Muscle layer of colon (tissue), 2 donors: ENCODE measurements at regions not wholly inside any gene's neighbourhood (a gene's known extent, or its start where the extent isn't known, plus 50 kb on each side); places are given as distances from the start of the nearest gene placed in this dataset.
"Not testable (repeated sequence)": the region's sequence is repeated elsewhere in the genome, so short reads cannot be mapped to it uniquely, and the experiment has no call there.

Experiments used
- H3K27ac ChIP-seq: one replicate; pipeline ENCODE4 v1.7.0; 2013; ENCODE audit warnings: low read depth, mild to moderate bottlenecking, low read length, moderate library complexity
- H3K27me3 ChIP-seq, 2 donors: one replicate each; pipeline ENCODE4 v1.7.0; 2013; ENCODE audit warnings: low read length in 2 of 2, mild to moderate bottlenecking in 2 of 2; ENCODE audit not compliant: insufficient read depth in 2 of 2, control insufficient read depth in 1 of 2
- H3K36me3 ChIP-seq: one replicate; pipeline ENCODE4 v1.7.0; 2013; ENCODE audit warnings: mild to moderate bottlenecking, low read length; ENCODE audit not compliant: insufficient read depth
- H3K4me1 ChIP-seq: one replicate; pipeline ENCODE4 v1.7.0; 2013; ENCODE audit warnings: mild to moderate bottlenecking, low read length; ENCODE audit not compliant: insufficient read depth
- H3K4me3 ChIP-seq, 2 donors: one replicate each; pipeline ENCODE4 v1.7.0; 2013; ENCODE audit warnings: low read length in 2 of 2, low read depth in 1 of 2, mild to moderate bottlenecking in 1 of 2, moderate library complexity in 1 of 2
- H3K9ac ChIP-seq: one replicate; pipeline ENCODE4 v1.7.0; 2013; ENCODE audit warnings: low read length
- H3K9me3 ChIP-seq: one replicate; pipeline ENCODE4 v1.7.0; 2013; ENCODE audit warnings: mild to moderate bottlenecking, low read length
- donor health status: abdominal sarcoma.
- donor health status: Adenocarcinoma of cecum.

DNA sequence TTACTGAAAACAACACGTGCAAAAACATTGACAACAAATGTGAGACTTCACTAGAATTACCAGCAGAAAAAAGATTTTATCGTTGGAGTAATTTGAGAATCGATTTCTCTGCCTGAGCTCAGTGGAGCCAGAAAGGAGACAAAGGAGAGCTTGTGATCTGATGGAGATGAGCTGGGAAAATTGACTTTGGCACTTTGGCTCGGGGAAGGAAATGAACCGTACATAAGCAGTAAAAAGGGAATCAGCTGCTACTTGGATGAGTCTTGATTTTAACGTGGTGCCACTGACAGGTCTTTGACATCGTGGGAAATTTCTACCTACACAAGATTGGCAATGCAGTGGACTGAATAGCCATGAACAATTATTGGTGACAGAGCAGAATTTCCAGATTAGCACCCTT, 244.7 kb upstream of the RPS23 start:
- H3K27me3 ChIP-seq: no peaks in the 10 kb centered on the region
- H3K27ac ChIP-seq: no peak overlapping the region
- H3K9ac ChIP-seq: no peak overlapping the region

GRCh38 chr5:82521431-82522051, 243.4 kb upstream of the RPS23 start:
- Histone ChIP-seq H3K4me1 (no peaks in the 10 kb centered on the region), H3K27ac (no peak overlapping the region), H3K9me3 (no peaks in the 10 kb centered on the region), H3K4me3 (no peak overlapping the region), H3K36me3 (no peaks in the 10 kb centered on the region), H3K9ac (no peak overlapping the region), H3K27me3 (no peaks in the 10 kb centered on the region)

More for the DNA sequence above, 244.7 kb upstream of the RPS23 start:
- H3K4me3 ChIP-seq: no peak overlapping the region
- no peaks in the 10 kb centered on the region for H3K9me3 ChIP-seq
- no peaks in the 10 kb centered on the region for H3K4me1 ChIP-seq
- no peaks in the 10 kb centered on the region for H3K36me3 ChIP-seq

DNA sequence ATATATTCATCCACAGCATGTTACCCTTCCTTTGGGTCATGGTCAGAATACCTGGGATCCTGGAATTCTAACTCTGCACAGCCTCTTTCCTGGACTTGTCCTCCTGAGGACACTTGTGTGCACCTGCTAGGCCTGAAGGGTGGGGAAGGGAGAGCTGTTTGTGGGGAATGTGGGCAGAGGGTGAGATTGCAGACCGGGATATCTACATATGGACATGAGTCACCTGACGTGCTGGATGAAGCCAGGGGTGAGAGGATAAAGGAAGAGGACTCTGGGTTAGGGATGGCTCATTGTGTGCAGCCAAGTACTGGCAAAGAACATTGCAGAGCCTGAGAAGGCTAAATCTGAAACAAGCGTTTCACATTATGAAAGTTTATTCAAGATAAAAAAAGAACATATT, 241.4 kb upstream of the RPS23 start:
- Histone ChIP-seq H3K27me3 (no peaks in the 10 kb centered on the region), H3K27ac (no peak overlapping the region), H3K36me3 (no peaks in the 10 kb centered on the region), H3K4me3 (no peak overlapping the region), H3K4me1 (no peaks in the 10 kb centered on the region), H3K9me3 (no peaks in the 10 kb centered on the region), H3K9ac (no peak overlapping the region)

GRCh38 chr5:82517544-82518075, 239.5 kb upstream of the RPS23 start:
- Histone ChIP-seq H3K27me3 (no peaks in the 10 kb centered on the region), H3K9me3 (no peaks in the 10 kb centered on the region), H3K36me3 (no peaks in the 10 kb centered on the region), H3K4me1 (no peaks in the 10 kb centered on the region), H3K27ac (no peak overlapping the region), H3K9ac (no peak overlapping the region), H3K4me3 (no peak overlapping the region)

DNA sequence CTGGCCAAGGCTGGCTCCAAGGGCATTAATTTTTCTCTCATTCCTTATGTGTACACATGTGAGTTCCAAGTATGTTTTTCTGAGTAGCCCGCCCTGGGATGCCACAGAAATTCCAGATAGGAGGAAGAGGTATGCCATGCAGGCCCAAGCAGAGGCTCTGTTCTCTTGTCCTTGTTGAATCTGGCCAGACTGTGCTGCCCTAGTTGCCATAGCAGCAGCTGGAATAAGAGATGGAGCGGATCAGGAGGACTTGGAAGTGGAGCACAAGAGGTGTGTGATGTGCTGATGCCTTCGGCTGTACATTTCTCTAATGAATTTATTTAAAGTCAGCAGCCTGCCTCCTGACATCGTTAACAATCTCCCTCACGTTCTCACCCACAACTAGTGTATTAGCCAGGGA, 235.6 kb upstream of the RPS23 start:
- Histone ChIP-seq H3K9me3 (no peaks in the 10 kb centered on the region), H3K4me3 (no peak overlapping the region), H3K4me1 (no peaks in the 10 kb centered on the region), H3K9ac (no peak overlapping the region), H3K36me3 (no peaks in the 10 kb centered on the region), H3K27me3 (no peaks in the 10 kb centered on the region), H3K27ac (no peak overlapping the region)

DNA sequence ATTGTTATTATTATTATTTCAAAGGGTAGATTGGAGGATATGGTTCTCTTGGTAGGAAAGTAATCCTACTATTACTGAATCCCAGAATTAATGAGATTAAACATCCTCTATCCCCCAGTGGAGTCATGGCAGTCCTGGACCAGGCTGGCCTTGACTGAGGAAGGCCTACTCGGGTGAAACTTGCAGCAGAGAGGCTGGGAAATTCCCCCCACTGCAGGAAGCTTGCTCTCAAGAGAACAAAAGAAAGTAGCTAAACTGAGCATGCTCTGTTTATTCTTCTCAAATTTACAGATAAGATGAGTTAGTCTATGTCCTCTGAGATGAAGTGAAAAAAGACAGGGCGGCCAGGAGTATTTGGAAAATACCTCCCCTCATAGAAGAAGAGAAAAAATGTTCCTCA, 233.9 kb upstream of the RPS23 start:
- H3K9ac ChIP-seq: no peak overlapping the region
- H3K9me3 ChIP-seq: no peaks in the 10 kb centered on the region
- H3K36me3 ChIP-seq: no peaks in the 10 kb centered on the region
- H3K27ac ChIP-seq: no peak overlapping the region
- H3K4me3 ChIP-seq: no peak overlapping the region
- H3K4me1 ChIP-seq: no peaks in the 10 kb centered on the region
- no peaks in the 10 kb centered on the region for H3K27me3 ChIP-seq

GRCh38 chr5:82511134-82511533, 233.0 kb upstream of the RPS23 start:
- Histone ChIP-seq H3K4me3 (no peak overlapping the region), H3K9ac (no peak overlapping the region), H3K4me1 (no peaks in the 10 kb centered on the region), H3K27ac (no peak overlapping the region), H3K27me3 (no peaks in the 10 kb centered on the region), H3K9me3 (no peaks in the 10 kb centered on the region), H3K36me3 (no peaks in the 10 kb centered on the region)

DNA sequence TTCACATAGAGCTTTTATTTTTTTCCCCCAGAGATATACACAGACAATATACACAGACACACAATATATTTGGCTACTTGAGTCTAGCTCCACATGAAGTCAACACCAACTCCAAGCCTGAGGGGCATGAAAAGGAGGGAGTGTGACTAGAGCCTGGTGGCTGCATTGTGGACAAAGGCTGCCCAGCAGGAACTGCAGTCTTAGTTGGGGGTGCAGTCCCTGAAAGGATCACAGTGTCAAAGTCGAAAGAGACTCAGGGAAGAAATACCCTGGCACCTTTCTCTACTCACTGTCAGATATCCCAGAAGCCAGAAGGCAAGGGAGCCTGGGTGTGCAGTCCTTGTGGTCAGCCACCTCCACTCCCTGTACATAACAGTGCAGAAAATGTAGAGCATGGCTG, 231.6 kb upstream of the RPS23 start:
- Histone ChIP-seq H3K4me1 (no peaks in the 10 kb centered on the region), H3K4me3 (no peak overlapping the region), H3K36me3 (no peaks in the 10 kb centered on the region), H3K9me3 (no peaks in the 10 kb centered on the region), H3K27me3 (no peaks in the 10 kb centered on the region), H3K27ac (no peak overlapping the region), H3K9ac (no peak overlapping the region)

DNA sequence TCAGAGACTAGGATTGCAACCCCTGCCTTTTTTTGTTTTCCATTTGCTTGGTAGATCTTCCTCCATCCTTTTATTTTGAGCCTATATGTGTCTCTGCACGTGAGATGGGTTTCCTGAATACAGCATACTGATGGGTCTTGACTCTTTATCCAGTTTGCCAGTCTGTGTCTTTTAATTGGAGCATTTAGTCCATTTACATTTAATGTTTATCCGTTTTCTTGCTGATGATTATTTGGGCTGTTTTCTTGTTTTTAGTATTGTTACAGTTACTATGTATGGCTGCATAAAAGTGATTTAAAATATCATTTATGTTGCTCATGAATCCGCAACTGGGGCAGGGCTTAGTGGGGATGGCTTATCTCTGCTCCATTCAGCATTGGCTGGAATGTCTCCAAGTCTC, 228.2 kb upstream of the RPS23 start:
- not testable (repeated sequence) for H3K27me3 ChIP-seq, H3K4me3 ChIP-seq, H3K36me3 ChIP-seq, H3K4me1 ChIP-seq, H3K9me3 ChIP-seq, H3K9ac ChIP-seq, H3K27ac ChIP-seq

GRCh38 chr5:82499725-82500244, 221.6 kb upstream of the RPS23 start:
- Histone ChIP-seq H3K36me3 (no peaks in the 10 kb centered on the region), H3K27me3 (no peaks in the 10 kb centered on the region), H3K4me3 (no peak overlapping the region), H3K4me1 (no peaks in the 10 kb centered on the region), H3K27ac (no peak overlapping the region), H3K9ac (no peak overlapping the region), H3K9me3 (no peaks in the 10 kb centered on the region)

GRCh38 chr5:82497242-82497641, 219.1 kb upstream of the RPS23 start:
- H3K4me1 ChIP-seq: no peaks in the 10 kb centered on the region
- H3K9ac ChIP-seq: no peak overlapping the region
- no peaks in the 10 kb centered on the region for H3K9me3 ChIP-seq
- H3K27ac ChIP-seq: no peak overlapping the region
- no peak overlapping the region for H3K4me3 ChIP-seq
- H3K36me3 ChIP-seq: no peaks in the 10 kb centered on the region
- H3K27me3 ChIP-seq: no peaks in the 10 kb centered on the region

- H3K4me3 ChIP-seq: no peak overlapping the region
- H3K9ac ChIP-seq: no peak overlapping the region
- H3K27ac ChIP-seq: no peak overlapping the region
- H3K9me3 ChIP-seq: no peaks in the 10 kb centered on the region
- no peaks in the 10 kb centered on the region for H3K4me1 ChIP-seq
- no peaks in the 10 kb centered on the region for H3K36me3 ChIP-seq
- no peaks in the 10 kb centered on the region for H3K27me3 ChIP-seq
These were observed 216.8 kb upstream of the RPS23 start for GRCh38 chr5:82494942-82495341.
